IMR-90 (cell line): ENCODE measurements at regions not wholly inside any gene's neighbourhood (a gene's known extent, or its start where the extent isn't known, plus 50 kb on each side); places are given as distances from the start of the nearest gene placed in this dataset.

Experiments
- ATAC-seq: fragments of 200-7000 bp; cut with Tn5 transposase; 2 replicates; pipeline ENCODE4 v1.9.1; 2020; ENCODE audit warnings: low read depth, mild to moderate bottlenecking, moderate library complexity
- BruUV-seq: library from RNA; stranded (reverse); fragments of 400-500 nt; replicated peaks from 2 replicates; lab custom pipeline; 2021; lab: Mats Ljungman, UMichigan
- CTCF ChIA-PET: fragments of 300-600 bp; formaldehyde crosslinking; extraction: SDS; loops from one replicate; lab custom pipeline; 2021; ENCODE audit warnings: antibody characterized with exemption; lab: Yijun Ruan, JAX
- POLR2A ChIA-PET: fragments of 300-600 bp; sonication (Branson Sonifier 250); formaldehyde crosslinking; loops from one replicate; lab custom pipeline; 2022; ENCODE audit warnings: antibody characterized with exemption; ENCODE audit not compliant: unreplicated experiment; lab: Charles Lee
- DNase-seq: peaks from one replicate; pipeline ENCODE4 v3.0.0; 2013
- H2AFZ ChIP-seq: replicated peaks from 2 replicates; pipeline ENCODE3; 2013; ENCODE audit warnings: low read length, mild to moderate bottlenecking; ENCODE audit not compliant: poor library complexity
- H2AK5ac ChIP-seq: 2 replicates; pipeline ENCODE4 v1.6.1; 2013; ENCODE audit warnings: low read depth, low read length, inconsistent platforms
- H2AK9ac ChIP-seq: replicated peaks from 2 replicates; pipeline ENCODE3; 2013; ENCODE audit warnings: mild to moderate bottlenecking, low read depth, low read length, moderate library complexity; ENCODE audit not compliant: poor library complexity
- H2BK120ac ChIP-seq: 2 replicates; pipeline ENCODE4 v1.6.1; 2013; ENCODE audit warnings: low read depth, low read length, inconsistent platforms
- H2BK15ac ChIP-seq: 3 replicates; pipeline ENCODE4 v1.6.1; 2013; ENCODE audit warnings: low read depth, low read length, inconsistent platforms
- H2BK20ac ChIP-seq: 2 replicates; pipeline ENCODE4 v1.6.1; 2013; ENCODE audit warnings: low read depth, mild to moderate bottlenecking, inconsistent platforms, low read length, moderate library complexity
- H2BK5ac ChIP-seq: 2 replicates; pipeline ENCODE4 v1.6.1; 2013; ENCODE audit warnings: mild to moderate bottlenecking, low read depth, low read length, inconsistent platforms; ENCODE audit not compliant: poor library complexity, severe bottlenecking
- H3K14ac ChIP-seq: replicated peaks from 2 replicates; pipeline ENCODE4 v1.6.1; 2013; ENCODE audit warnings: low read depth, low read length, inconsistent platforms
- H3K18ac ChIP-seq: 2 replicates; pipeline ENCODE4 v1.6.1; 2013; ENCODE audit warnings: low read depth, low read length, control low read depth
- H3K23ac ChIP-seq: 2 replicates; pipeline ENCODE4 v1.6.1; 2013; ENCODE audit warnings: low read depth, low read length, inconsistent platforms
- H3K27ac ChIP-seq: 2 replicates; pipeline ENCODE4 v1.5.1; 2013; ENCODE audit warnings: mild to moderate bottlenecking, control low read depth, low read length; ENCODE audit not compliant: insufficient read depth
- H3K27me3 ChIP-seq: 2 replicates; pipeline ENCODE4 v1.6.1; 2013; ENCODE audit warnings: low read length; ENCODE audit not compliant: control insufficient read depth, insufficient read depth
- H3K36me3 ChIP-seq: 2 replicates; pipeline ENCODE4 v1.6.1; 2013; ENCODE audit warnings: low read length, mixed read lengths; ENCODE audit not compliant: control insufficient read depth, insufficient read depth
- H3K4ac ChIP-seq: 2 replicates; pipeline ENCODE4 v1.6.1; 2013; ENCODE audit warnings: low read depth, low read length, inconsistent platforms
- H3K4me1 ChIP-seq: 2 replicates; pipeline ENCODE4 v1.6.1; 2013; ENCODE audit warnings: low read length, mixed read lengths; ENCODE audit not compliant: control insufficient read depth, insufficient read depth
- H3K4me2 ChIP-seq: 2 replicates; pipeline ENCODE4 v1.6.1; 2013; ENCODE audit warnings: low read depth, mild to moderate bottlenecking, control low read depth, low read length, moderate library complexity
- H3K4me3 ChIP-seq: 2 replicates; pipeline ENCODE4 v1.5.1; 2013; ENCODE audit warnings: low read depth, mild to moderate bottlenecking, control low read depth, low read length, moderate library complexity; ENCODE audit not compliant: insufficient read depth
- H3K56ac ChIP-seq: 2 replicates; pipeline ENCODE4 v1.6.1; 2013; ENCODE audit warnings: low read length, inconsistent platforms; ENCODE audit not compliant: insufficient read depth; ENCODE audit errors: extremely low read depth
- H3K79me1 ChIP-seq, 2 experiments: 2 replicates each; pipeline ENCODE4 v1.6.1; 2013; ENCODE audit warnings: low read length in 2 of 2, inconsistent platforms in 1 of 2, low read depth in 1 of 2
- H3K9ac ChIP-seq: 2 replicates; pipeline ENCODE4 v1.6.1; 2013; ENCODE audit warnings: low read depth, low read length, control low read depth
- H3K9me1 ChIP-seq: 2 replicates; pipeline ENCODE4 v1.6.1; 2013; ENCODE audit warnings: low read length, inconsistent platforms; ENCODE audit not compliant: insufficient read depth
- H3K9me3 ChIP-seq: 2 replicates; pipeline ENCODE4 v1.6.1; 2013; ENCODE audit warnings: low read length; ENCODE audit not compliant: control insufficient read depth, insufficient read depth
- H4K20me1 ChIP-seq: 2 replicates; pipeline ENCODE4 v1.6.1; 2013; ENCODE audit warnings: low read length, inconsistent platforms; ENCODE audit not compliant: insufficient read depth
- H4K5ac ChIP-seq: 2 replicates; pipeline ENCODE4 v1.6.1; 2013; ENCODE audit warnings: mild to moderate bottlenecking, low read depth, low read length, control low read depth
- H4K8ac ChIP-seq, 2 experiments: 2 replicates each; pipeline ENCODE4 v1.6.1; 2013; ENCODE audit warnings: low read depth in 2 of 2, low read length in 2 of 2, control low read depth in 1 of 2, inconsistent platforms in 1 of 2
- H4K91ac ChIP-seq: 2 replicates; pipeline ENCODE4 v1.6.1; 2013; ENCODE audit warnings: low read depth, low read length, inconsistent platforms; ENCODE audit not compliant: insufficient read depth
- BHLHE40 ChIP-seq: fragments of 150-350 bp; IDR thresholded peaks from 2 replicates; pipeline ENCODE4 v1.6.1; 2016; ENCODE audit warnings: mild to moderate bottlenecking, low read depth, low read length
- CEBPB ChIP-seq: IDR thresholded peaks from 2 replicates; pipeline ENCODE4 v1.6.1; 2012; ENCODE audit warnings: low read depth, low read length, improper control_type of control experiment
- ELK1 ChIP-seq: fragments of 150-350 bp; IDR thresholded peaks from 2 replicates; pipeline ENCODE4 v1.6.1; 2016; ENCODE audit warnings: low read depth, mild to moderate bottlenecking, low read length, moderate library complexity, borderline replicate concordance
- MAFK ChIP-seq: IDR thresholded peaks from 2 replicates; pipeline ENCODE4 v1.6.1; 2012; ENCODE audit warnings: low read depth, low read length, improper control_type of control experiment
- NFE2L2 ChIP-seq: fragments of 150-350 bp; IDR thresholded peaks from 2 replicates; pipeline ENCODE4 v1.6.1; 2016; ENCODE audit warnings: low read depth, mild to moderate bottlenecking, low read length
- POLR2A ChIP-seq: IDR thresholded peaks from 2 replicates; pipeline ENCODE4 v1.6.1; 2012; ENCODE audit warnings: mild to moderate bottlenecking, low read depth, low read length
- RAD21 ChIP-seq: IDR thresholded peaks from 2 replicates; pipeline ENCODE4 v1.6.1; 2012; ENCODE audit warnings: low read length, improper control_type of control experiment
- RCOR1 ChIP-seq: IDR thresholded peaks from 2 replicates; pipeline ENCODE4 v1.6.1; 2012; ENCODE audit warnings: mild to moderate bottlenecking, low read length, improper control_type of control experiment; ENCODE audit not compliant: insufficient replicate concordance
- RFX5 ChIP-seq: IDR thresholded peaks from 2 replicates; pipeline ENCODE4 v1.8.0; 2012; ENCODE audit warnings: low read depth, mild to moderate bottlenecking, low read length, moderate library complexity
- SMC3 ChIP-seq: fragments of 150-350 bp; IDR thresholded peaks from 2 replicates; pipeline ENCODE4 v1.6.1; 2016; ENCODE audit warnings: low read depth, mild to moderate bottlenecking, antibody characterized with exemption, low read length, moderate library complexity
- WGBS, 2 experiments: methylation state at CpG; one replicate each; pipeline versions ENCODE4 v1.1.5 to v1.1.7; 2013; ENCODE audit warnings: missing lambda C conversion rate in 2 of 2; ENCODE audit not compliant: insufficient read length in 1 of 2; ENCODE audit errors: extremely low coverage in 2 of 2; 5-methylcytosine and 5-hydroxymethylcytosine counted together
- dilution Hi-C: fragments of 300-500 bp; cut with HindIII; formaldehyde crosslinking; loops from one replicate; pipeline ENCODE4 v1.14.3; 2018; ENCODE audit warnings: low sequenced_read_pairs; ENCODE audit not compliant: unreplicated experiment
- in situ Hi-C: fragments of 300-500 bp; cut with MboI; formaldehyde crosslinking; loops from 3 replicates; pipeline ENCODE4 v1.14.3; 2019; ENCODE audit warnings: low sequenced_read_pairs, inconsistent platforms, mixed read lengths
- intact Hi-C: fragments of 100-400 bp; cut with micrococcal nuclease; formaldehyde crosslinking; loops from 2 replicates; pipeline ENCODE4 v1.10.0; 2022

GRCh38 chr11:111438846-111439520, 59.9 kb upstream of the POU2AF1 start:
- POLR2A ChIA-PET = no interaction called here
- H2BK20ac ChIP-seq = 0 out of 2 replicates have a peak overlapping the region, but pooled peaks have one; percentile 25
- intact Hi-C loops (no loop called here), dilution Hi-C loops (no loop called here), in situ Hi-C loops (loop anchor here (25.0 kb wide), 2 partner anchors 977 to 1227 kb away; no protein-coding TSS in a partner anchor)
- no peak overlapping the region for H3K9ac ChIP-seq
- ATAC-seq = no peak
- H3K23ac ChIP-seq = no peak overlapping the region
- no peak overlapping the region for H2BK15ac ChIP-seq
- no peaks in the 10 kb centered on the region for H3K36me3 ChIP-seq
- H2AK5ac ChIP-seq = peak overlapping the region; percentile 24; the same call in 1 of the 2 replicates
- CTCF ChIA-PET = no interaction called here
- no TSS peak for BruUV-seq
- no peak overlapping the region for H3K4me2 ChIP-seq
- H3K9me1 ChIP-seq = peaks cover 7% of the 10 kb centered on the region; the same call in 1 of the 2 replicates
- H2BK5ac ChIP-seq = no peak overlapping the region
- TF ChIP-seq BHLHE40 = no peak
- TF ChIP-seq SMC3 = no peak
- no peak for TF ChIP-seq ELK1
- TF ChIP-seq MAFK = no peak
- TF ChIP-seq RFX5 = no peak
- TF ChIP-seq NFE2L2 = no peak
- no peak for TF ChIP-seq RCOR1
- TF ChIP-seq RAD21 = no peak
- TF ChIP-seq POLR2A = no peak
- no peak for TF ChIP-seq CEBPB
- no peak overlapping the region for H3K56ac ChIP-seq
- no peak overlapping the region for H3K14ac ChIP-seq
- H3K4ac ChIP-seq = no peak overlapping the region
- H3K4me1 ChIP-seq = peaks cover 11% of the 10 kb centered on the region
- H3K79me1 ChIP-seq = no peaks in the 10 kb centered on the region
- WGBS, 2 experiments = 92% methylated on average over 4 of the region's 11 CpGs; no CpG with 5 or more reads in 1 of the 2 experiments
- H4K91ac ChIP-seq = no peak overlapping the region
- no peak for DNase-seq
- no peaks in the 10 kb centered on the region for H3K9me3 ChIP-seq
- no peak overlapping the region for H2AFZ ChIP-seq
- H3K4me3 ChIP-seq = no peak overlapping the region
- no peak overlapping the region for H4K8ac ChIP-seq
- no peak overlapping the region for H2BK120ac ChIP-seq
- no peak overlapping the region for H2AK9ac ChIP-seq
- no peak overlapping the region for H3K27ac ChIP-seq
- no peak overlapping the region for H4K5ac ChIP-seq
- H3K18ac ChIP-seq = no peak overlapping the region
- H4K20me1 ChIP-seq = no peaks in the 10 kb centered on the region
- no peaks in the 10 kb centered on the region for H3K27me3 ChIP-seq
